RWPE2 (cell line): ENCODE measurements at regions not wholly inside any gene's neighbourhood (a gene's known extent, or its start where the extent isn't known, plus 50 kb on each side); places are given as distances from the start of the nearest gene placed in this dataset.

Experiments used
- ATAC-seq: fragments of 200-7000 bp; cut with Tn5 transposase; 3 replicates; pipeline ENCODE4 v1.9.1; 2021; ENCODE audit warnings: low read depth
- DNase-seq: peaks from one replicate; pipeline ENCODE4 v3.0.0-alpha.2; 2020; ENCODE audit warnings: low spot score
- H3K27ac ChIP-seq: fragments of 450-650 bp; 2 replicates; pipeline ENCODE4 v1.5.1; 2017; ENCODE audit warnings: mild to moderate bottlenecking; ENCODE audit not compliant: poor library complexity, severe bottlenecking
- H3K27me3 ChIP-seq: fragments of 250-450 bp; sonication (Bioruptor Pico); 2 replicates; pipeline ENCODE4 v1.5.1; 2021; ENCODE audit warnings: mild to moderate bottlenecking, moderate library complexity; ENCODE audit not compliant: insufficient read depth, poor library complexity, severe bottlenecking
- H3K36me3 ChIP-seq: fragments of 250-450 bp; sonication (Bioruptor Pico); 2 replicates; pipeline ENCODE4 v1.5.1; 2020; ENCODE audit warnings: low read depth, mild to moderate bottlenecking, moderate library complexity
- H3K4me1 ChIP-seq: fragments of 250-450 bp; sonication (Bioruptor Pico); 2 replicates; pipeline ENCODE4 v1.5.1; 2021; ENCODE audit warnings: mild to moderate bottlenecking, moderate library complexity; ENCODE audit not compliant: insufficient read depth, poor library complexity, severe bottlenecking
- H3K4me3 ChIP-seq: fragments of 250-450 bp; sonication (Bioruptor Pico); 2 replicates; pipeline ENCODE4 v1.5.1; 2021; ENCODE audit warnings: mild to moderate bottlenecking, moderate library complexity; ENCODE audit not compliant: severe bottlenecking
- H3K9me3 ChIP-seq: fragments of 250-450 bp; sonication (Bioruptor Pico); 2 replicates; pipeline ENCODE4 v1.5.1; 2021; ENCODE audit warnings: mild to moderate bottlenecking, moderate library complexity; ENCODE audit not compliant: severe bottlenecking
- CTCF ChIP-seq: fragments of 450-650 bp; IDR thresholded peaks from one replicate; pipeline ENCODE4 v1.5.1; 2017; ENCODE audit warnings: mild to moderate bottlenecking, moderate library complexity; ENCODE audit not compliant: poor library complexity, severe bottlenecking

- ATAC-seq (no peak), DNase-seq (no peak)
- H3K36me3 ChIP-seq = no peaks in the 10 kb centered on the region
- no peak overlapping the region for H3K4me3 ChIP-seq
- no peak overlapping the region for H3K27ac ChIP-seq
- no peaks in the 10 kb centered on the region for H3K4me1 ChIP-seq
- H3K9me3 ChIP-seq = no peaks in the 10 kb centered on the region
- TF ChIP-seq CTCF = no peak
- H3K27me3 ChIP-seq = no peaks in the 10 kb centered on the region
Observed at GRCh38 chr6:170202416-170203135, 88.3 kb downstream of the DLL1 start.

GRCh38 chr6:170201361-170201760 lies 89.5 kb downstream of the DLL1 start:
- no peaks in the 10 kb centered on the region for H3K4me1 ChIP-seq
- H3K36me3 ChIP-seq = no peaks in the 10 kb centered on the region
- no peak overlapping the region for H3K27ac ChIP-seq
- ATAC-seq = no peak
- no peak for TF ChIP-seq CTCF
- peaks cover 1% of the 10 kb centered on the region for H3K9me3 ChIP-seq
- H3K27me3 ChIP-seq = no peaks in the 10 kb centered on the region
- no peak for DNase-seq
- H3K4me3 ChIP-seq = no peak overlapping the region

GRCh38 chr6:170200458-170200891 lies 90.4 kb downstream of the DLL1 start:
- TF ChIP-seq CTCF = no peak
- no peak overlapping the region for H3K27ac ChIP-seq
- ATAC-seq (peak; percentile 58; the same call in 1 of the 3 replicates), DNase-seq (no peak)
- H3K27me3 ChIP-seq = no peaks in the 10 kb centered on the region
- H3K4me3 ChIP-seq = no peak overlapping the region
- no peaks in the 10 kb centered on the region for H3K4me1 ChIP-seq
- no peaks in the 10 kb centered on the region for H3K36me3 ChIP-seq
- peaks cover 5% of the 10 kb centered on the region for H3K9me3 ChIP-seq

- Histone ChIP-seq H3K36me3 (no peaks in the 10 kb centered on the region; the same call in 1 of the 2 replicates), H3K9me3 (peaks cover 12% of the 10 kb centered on the region), H3K4me3 (no peak overlapping the region), H3K27ac (no peak overlapping the region), H3K27me3 (no peaks in the 10 kb centered on the region), H3K4me1 (no peaks in the 10 kb centered on the region)
- ATAC-seq = no peak
- no peak for TF ChIP-seq CTCF
- no peak for DNase-seq
Observed at GRCh38 chr6:170199716-170200115, 91.2 kb downstream of the DLL1 start.

GRCh38 chr6:170198298-170198697 lies 92.6 kb downstream of the DLL1 start:
- ATAC-seq (no peak), DNase-seq (no peak)
- H3K4me3 ChIP-seq = no peak overlapping the region
- H3K36me3 ChIP-seq = no peaks in the 10 kb centered on the region; the same call in 1 of the 2 replicates
- no peaks in the 10 kb centered on the region for H3K27me3 ChIP-seq
- no peaks in the 10 kb centered on the region for H3K4me1 ChIP-seq
- no peak for TF ChIP-seq CTCF
- H3K9me3 ChIP-seq = peaks cover 12% of the 10 kb centered on the region
- no peak overlapping the region for H3K27ac ChIP-seq
